ENCODE measurements at regions not wholly inside any gene's neighbourhood (a gene's known extent, or its start where the extent isn't known, plus 50 kb on each side); places are given as distances from the start of the nearest gene placed in this dataset.

GRCh38 chr1:60564916-60565750 lies 491.6 kb upstream of the C1orf87 start:
- Mint-ChIP-seq H3K27me3 (no peaks in the 10 kb centered on the region), H3K36me3 (no peaks in the 10 kb centered on the region)

GRCh38 chr1:60563777-60564535 lies 490.4 kb upstream of the C1orf87 start:
- Mint-ChIP-seq H3K4me3 (no peak overlapping the region), H3K36me3 (no peaks in the 10 kb centered on the region), H3K27ac (no peak overlapping the region), H3K9me3 (no peaks in the 10 kb centered on the region), H3K27me3 (no peaks in the 10 kb centered on the region), H3K4me1 (ENCODE audit: unreplicated experiment) (peaks cover 11% of the 10 kb centered on the region)
- DNase-seq (ENCODE audit: extremely low spot score, unreplicated experiment): no peak
- TF ChIP-seq CTCF (conservative IDR thresholded peaks at IDR 0.05): no peak

More at GRCh38 chr1:60564916-60565750, 491.6 kb upstream of the C1orf87 start:
- no peak for DNase-seq (ENCODE audit: extremely low spot score, unreplicated experiment)
- Mint-ChIP-seq H3K27ac (no peak overlapping the region), H3K4me3 (no peak overlapping the region), H3K4me1 (ENCODE audit: unreplicated experiment) (peaks cover 6% of the 10 kb centered on the region), H3K9me3 (no peaks in the 10 kb centered on the region)
- TF ChIP-seq CTCF (conservative IDR thresholded peaks at IDR 0.05): peak; percentile 18

- Mint-ChIP-seq H3K27me3 (peaks cover 4% of the 10 kb centered on the region), H3K27ac (no peak overlapping the region), H3K4me3 (no peak overlapping the region), H3K36me3 (no peaks in the 10 kb centered on the region), H3K4me1 (ENCODE audit: unreplicated experiment) (peaks cover 11% of the 10 kb centered on the region), H3K9me3 (no peaks in the 10 kb centered on the region)
- TF ChIP-seq CTCF (conservative IDR thresholded peaks at IDR 0.05): no peak
- no peak for DNase-seq (ENCODE audit: extremely low spot score, unreplicated experiment)
These were observed 489.2 kb upstream of the C1orf87 start for GRCh38 chr1:60562740-60563139.

- H3K9me3 Mint-ChIP-seq: no peaks in the 10 kb centered on the region
These were observed 487.1 kb upstream of the C1orf87 start for GRCh38 chr1:60560701-60561100.

GRCh38 chr1:60558236-60558635 lies 484.7 kb upstream of the C1orf87 start:
- no peak for DNase-seq (ENCODE audit: extremely low spot score, unreplicated experiment)
- no peak overlapping the region for H3K4me3 Mint-ChIP-seq
- H3K36me3 Mint-ChIP-seq: no peaks in the 10 kb centered on the region
- H3K27me3 Mint-ChIP-seq: peaks cover 4% of the 10 kb centered on the region
- peaks cover 5% of the 10 kb centered on the region for H3K4me1 Mint-ChIP-seq (ENCODE audit: unreplicated experiment)
- no peak overlapping the region for H3K27ac Mint-ChIP-seq
- H3K9me3 Mint-ChIP-seq: no peaks in the 10 kb centered on the region
- TF ChIP-seq CTCF (conservative IDR thresholded peaks at IDR 0.05): no peak

More at GRCh38 chr1:60560701-60561100, 487.1 kb upstream of the C1orf87 start:
- DNase-seq (ENCODE audit: extremely low spot score, unreplicated experiment): no peak
- Mint-ChIP-seq H3K4me3 (no peak overlapping the region), H3K36me3 (no peaks in the 10 kb centered on the region), H3K27me3 (peaks cover 4% of the 10 kb centered on the region), H3K4me1 (ENCODE audit: unreplicated experiment) (peaks cover 5% of the 10 kb centered on the region), H3K27ac (no peak overlapping the region)
- TF ChIP-seq CTCF (conservative IDR thresholded peaks at IDR 0.05): no peak
